HG03095 (cell line): ENCODE measurements at regions not wholly inside any gene's neighbourhood (a gene's known extent, or its start where the extent isn't known, plus 50 kb on each side); places are given as distances from the start of the nearest gene placed in this dataset.

Source experiments
- ATAC-seq: cut with Tn5 transposase; IDR thresholded peaks from one replicate; pipeline ENCODE4 v1.9.1; 2021; ENCODE audit warnings: moderate library complexity; ENCODE audit not compliant: unreplicated experiment

DNA sequence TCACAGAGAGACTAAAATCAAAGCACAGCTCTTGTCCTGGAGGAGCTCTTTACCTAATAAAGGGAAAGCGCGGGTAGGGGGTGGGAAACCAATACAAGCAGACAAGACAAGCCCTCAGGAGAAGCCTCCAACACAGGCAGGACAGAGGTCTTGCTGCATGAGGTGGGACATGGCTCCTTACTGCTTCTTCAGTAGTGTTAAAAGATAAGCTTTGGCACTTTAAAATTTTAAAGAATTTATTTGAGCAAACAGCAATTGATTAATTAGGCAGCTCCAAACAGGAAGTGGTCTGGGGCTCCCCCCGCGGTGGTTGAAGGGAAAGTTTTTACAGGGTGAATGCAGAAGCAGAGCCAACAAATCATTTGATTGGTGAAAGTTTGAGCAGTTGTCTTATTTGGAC lies 50.3 kb upstream of the MACC1 start:
- ATAC-seq, result no peak

DNA sequence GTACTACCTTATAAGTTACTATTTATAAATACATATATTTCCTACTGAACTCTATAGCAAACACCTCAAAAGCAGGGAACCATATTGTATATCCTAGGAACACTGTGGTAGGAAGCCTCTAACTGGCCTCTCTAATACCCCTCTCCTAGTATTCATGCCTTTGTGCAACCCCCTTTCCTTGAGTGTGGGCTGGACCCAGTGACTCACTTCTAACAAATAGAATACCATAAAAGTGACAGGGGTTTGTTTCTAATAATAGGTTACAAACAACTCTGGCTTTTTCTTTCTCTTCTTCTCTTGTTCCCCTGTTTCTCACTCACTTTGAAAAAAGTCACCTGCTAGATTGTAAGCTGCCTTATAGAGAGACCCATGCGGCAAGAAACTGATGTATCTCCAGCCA lies 51.6 kb upstream of the MACC1 start:
- ATAC-seq, result no peak

DNA sequence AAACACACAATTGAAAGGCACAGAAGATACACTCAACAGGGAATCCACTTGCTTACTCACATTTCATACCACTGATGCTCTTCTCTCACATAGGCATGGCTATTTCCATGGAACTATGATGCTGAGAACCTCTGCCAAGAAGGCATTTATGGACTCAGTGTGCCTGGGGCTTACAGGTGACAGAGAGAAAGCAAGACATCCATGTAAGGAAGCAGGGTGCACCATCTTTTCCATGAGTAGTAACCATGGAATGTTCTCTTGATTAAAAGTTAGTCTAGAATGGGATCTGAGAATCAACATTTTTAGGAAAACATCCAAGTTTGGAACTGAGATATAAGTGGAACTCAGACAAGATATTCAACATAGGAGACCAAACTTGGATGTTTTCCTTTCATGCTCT lies 52.5 kb upstream of the MACC1 start:
- no peak for ATAC-seq

DNA sequence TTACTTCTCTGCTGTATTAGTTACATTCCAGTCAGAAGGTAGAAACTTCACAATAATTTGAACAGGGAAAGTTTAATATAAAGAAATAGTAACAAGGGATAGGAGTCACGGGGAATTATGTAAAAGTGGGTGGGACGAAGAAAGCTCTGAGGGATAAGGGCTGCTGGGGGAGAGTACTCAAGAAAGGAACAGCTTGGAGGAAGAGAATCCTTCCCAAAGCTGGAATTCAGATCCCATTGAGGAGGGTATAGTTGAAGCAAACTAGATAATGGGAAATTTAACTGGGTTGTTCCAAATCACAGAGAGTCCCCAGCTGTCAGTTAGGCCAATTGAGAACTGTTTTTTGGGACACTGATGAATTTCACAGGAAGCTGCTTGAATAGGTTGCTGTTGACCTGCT lies 53.2 kb upstream of the MACC1 start:
- peak; percentile 6 for ATAC-seq

DNA sequence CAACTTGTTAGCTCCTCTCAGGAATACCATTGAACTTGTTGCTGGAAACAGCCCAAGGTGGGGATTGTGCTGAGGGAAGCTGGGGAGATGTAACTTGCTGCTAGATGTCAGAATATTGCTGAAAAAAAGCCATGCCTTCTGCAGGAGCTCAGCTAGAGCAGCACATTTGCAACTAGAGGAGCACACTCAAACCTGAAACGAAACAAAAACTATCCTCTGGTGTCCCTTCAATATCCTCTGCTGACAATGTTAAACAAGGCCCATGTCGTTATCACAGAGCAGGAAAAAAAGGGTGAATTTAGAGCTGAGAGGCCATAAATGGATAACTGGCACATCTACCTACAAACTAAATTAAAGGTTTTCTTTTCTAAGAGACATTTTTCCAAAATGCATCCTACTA lies 53.7 kb upstream of the MACC1 start:
- ATAC-seq, result peak; percentile 95

DNA sequence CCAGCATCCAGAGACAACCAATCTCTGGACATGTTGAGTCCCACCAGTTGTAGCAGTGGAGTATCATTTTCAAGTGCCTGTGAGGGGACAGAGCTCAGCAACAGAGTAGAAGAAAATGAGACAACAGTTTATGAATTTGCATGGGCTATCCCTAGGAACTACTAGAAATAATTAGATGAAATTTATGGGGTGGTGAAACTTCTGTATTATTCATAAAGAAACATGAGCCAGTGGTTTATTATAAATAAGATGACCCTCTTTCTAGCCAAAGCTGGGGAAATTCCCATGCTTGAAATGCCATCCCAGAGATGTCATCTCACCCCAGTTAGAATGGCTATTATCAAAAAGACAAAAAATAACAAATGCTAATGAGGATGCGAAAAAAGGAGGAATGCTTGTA lies 55.1 kb upstream of the ITGB8 start:
- ATAC-seq, result no peak

DNA sequence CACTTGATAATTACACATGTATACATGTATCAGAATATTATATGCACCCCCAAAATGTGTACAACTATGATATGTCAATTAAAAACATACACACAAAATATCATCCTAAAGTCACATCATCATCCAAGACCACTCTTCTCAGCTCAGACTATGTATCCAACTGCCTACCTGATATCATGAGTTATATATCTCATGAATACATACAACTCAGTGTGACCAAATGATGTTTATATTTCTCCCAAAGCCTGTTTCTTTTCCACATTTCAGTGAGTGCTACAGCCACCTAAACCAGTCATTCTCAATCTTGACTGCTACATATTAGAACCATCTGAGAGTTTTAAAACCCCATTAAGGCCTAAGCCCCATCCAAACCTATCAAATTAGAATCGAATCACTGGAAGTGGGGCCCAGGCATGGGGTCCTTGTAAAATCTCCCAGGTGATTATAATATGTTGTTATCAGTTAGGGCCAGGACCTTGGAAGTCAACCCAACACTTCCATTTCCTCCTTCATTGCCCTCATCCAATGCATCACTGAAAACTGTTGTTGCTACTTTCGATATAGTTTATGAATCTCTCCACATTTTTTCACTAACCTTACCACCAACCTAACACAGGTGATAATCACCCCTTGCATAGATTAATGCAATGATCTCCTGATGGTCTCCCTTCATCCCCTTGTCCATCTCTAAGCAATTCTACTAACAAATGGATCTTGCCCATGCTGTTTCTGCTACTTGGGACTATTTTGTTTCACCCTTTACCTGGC lies 53.8 kb upstream of the ITGB8 start:
- ATAC-seq, result no peak

DNA sequence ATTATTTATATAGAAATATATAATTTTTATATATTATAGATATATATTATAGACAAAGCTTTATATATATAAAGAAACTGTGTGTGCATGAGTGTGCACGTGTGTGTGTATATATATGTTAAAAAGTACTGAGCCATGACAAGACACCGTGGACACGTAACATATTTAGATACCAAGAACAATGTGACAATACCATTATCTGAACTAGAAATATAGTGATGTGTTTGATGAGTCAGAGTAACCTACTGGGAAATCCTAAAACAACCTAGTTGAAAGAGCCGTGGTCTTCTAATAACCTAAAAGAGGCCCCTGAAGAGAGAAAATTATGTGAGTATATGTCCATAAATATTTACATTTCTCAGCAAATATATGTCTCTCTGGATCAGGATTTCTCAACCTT lies 50.7 kb upstream of the ITGB8 start:
- ATAC-seq, result no peak

DNA sequence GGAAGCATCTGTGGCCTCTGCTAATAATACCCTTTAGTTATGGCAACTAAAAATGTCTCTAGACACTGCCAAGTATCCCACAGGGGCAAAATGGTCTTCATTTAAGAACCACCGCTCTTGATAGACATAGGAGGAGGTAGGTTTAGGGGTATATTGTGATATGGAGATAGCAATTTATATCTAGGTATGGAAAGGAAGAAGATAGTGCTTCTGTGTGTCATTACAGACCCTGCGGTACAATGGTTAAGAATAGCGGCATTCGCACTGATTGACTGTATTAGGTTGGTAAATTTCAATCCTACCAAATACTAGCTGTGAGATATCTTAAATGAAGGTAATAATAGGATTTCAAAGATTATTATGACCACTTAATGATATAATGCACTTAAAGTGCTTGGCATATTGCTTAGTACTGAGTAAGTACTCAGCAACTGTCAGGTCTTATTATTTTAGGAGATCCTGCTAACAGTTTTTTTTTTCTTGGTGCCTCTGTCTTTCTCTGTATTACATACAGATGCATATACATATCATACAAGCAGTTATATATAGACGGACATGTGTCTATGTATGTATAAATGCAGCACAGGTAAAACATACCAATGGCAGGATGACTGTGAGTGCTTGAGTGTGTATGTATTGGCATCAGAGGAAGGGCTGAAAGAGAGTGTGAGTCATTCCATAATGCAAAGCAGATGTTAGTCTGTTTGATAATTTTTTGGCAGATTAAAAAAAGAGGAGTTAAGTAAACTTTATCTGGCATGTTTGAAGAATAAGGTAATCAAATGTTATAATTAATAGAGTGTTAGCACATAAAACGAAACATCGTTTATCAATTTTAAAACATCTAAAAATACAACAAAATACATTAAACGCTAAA lies 50.0 kb upstream of the ITGB8 start:
- no peak for ATAC-seq
